NCI-H146 treated with DMSO at 0.1 percent for 48 hours (cell line): ENCODE measurements at regions not wholly inside any gene's neighbourhood (a gene's known extent, or its start where the extent isn't known, plus 50 kb on each side); places are given as distances from the start of the nearest gene placed in this dataset.
A peak's percentile ranks its signal among the peaks of the same experiment; 100 is the strongest.

Experiments used
- DNase-seq: peaks from one replicate; lab custom pipeline; 2025; ENCODE audit not compliant: unreplicated experiment; lab: John Stamatoyannopoulos, UW

GRCh38 chr2:3001615-3002560 is 375.7 kb downstream of the EIPR1 start:
- peak; percentile 31 for DNase-seq

- no peak for DNase-seq
These were observed 376.6 kb downstream of the EIPR1 start for GRCh38 chr2:3000968-3001367.

GRCh38 chr2:3000125-3000524 is 377.5 kb downstream of the EIPR1 start:
- no peak for DNase-seq

GRCh38 chr2:2998971-2999370 is 378.6 kb downstream of the EIPR1 start:
- DNase-seq: no peak

GRCh38 chr2:2993172-2993692 is 384.4 kb downstream of the EIPR1 start:
- DNase-seq: peak; percentile 8

- no peak for DNase-seq
These were observed 385.0 kb downstream of the EIPR1 start for GRCh38 chr2:2992634-2993033.

GRCh38 chr2:2985020-2985419 is 392.6 kb downstream of the EIPR1 start:
- DNase-seq: no peak

- DNase-seq: no peak
These were observed 396.6 kb downstream of the EIPR1 start for GRCh38 chr2:2981000-2981399.

- DNase-seq: no peak
These were observed 402.6 kb downstream of the EIPR1 start for GRCh38 chr2:2974982-2975381.

GRCh38 chr2:2960441-2961133 is 417.0 kb downstream of the EIPR1 start:
- DNase-seq: no peak

GRCh38 chr2:2950403-2950952 is 427.1 kb downstream of the EIPR1 start:
- no peak for DNase-seq

- peak; percentile 3 for DNase-seq
These were observed 430.2 kb downstream of the EIPR1 start for GRCh38 chr2:2947406-2947805.

- no peak for DNase-seq
These were observed 434.7 kb downstream of the EIPR1 start for GRCh38 chr2:2942906-2943305.

GRCh38 chr2:2942225-2942624 is 435.4 kb downstream of the EIPR1 start:
- DNase-seq: no peak

- DNase-seq: no peak
These were observed 436.4 kb downstream of the EIPR1 start for GRCh38 chr2:2941205-2941604.

- DNase-seq: no peak
These were observed 436.9 kb downstream of the EIPR1 start for GRCh38 chr2:2940702-2941101.

GRCh38 chr2:2940061-2940460 is 437.6 kb downstream of the EIPR1 start:
- DNase-seq: no peak

- no peak for DNase-seq
These were observed 438.4 kb downstream of the EIPR1 start for GRCh38 chr2:2939078-2939795.

- no peak for DNase-seq
These were observed 439.1 kb downstream of the EIPR1 start for GRCh38 chr2:2938481-2938880.

- DNase-seq: no peak
These were observed 442.0 kb downstream of the EIPR1 start for GRCh38 chr2:2935445-2936149.
